Keratinocyte (primary cell): ENCODE measurements at regions not wholly inside any gene's neighbourhood (a gene's known extent, or its start where the extent isn't known, plus 50 kb on each side); places are given as distances from the start of the nearest gene placed in this dataset.
A peak's percentile ranks its signal among the peaks of the same experiment; 100 is the strongest.

Experiments
- DNase-seq: peaks from one replicate; pipeline ENCODE4 v3.0.0-alpha.2; 2011; ENCODE audit warnings: low read depth, missing footprints, low spot score
- FAIRE-seq: peaks from 2 replicates; lab custom pipeline; 2011; peaks lifted over from hg19 to GRCh38; lab: Jason Lieb, UNC
- H2AFZ ChIP-seq: 2 replicates; pipeline ENCODE4 v1.6.0; 2012; ENCODE audit warnings: low read length, control low read depth, inconsistent platforms; ENCODE audit not compliant: control insufficient read depth
- H3K27ac ChIP-seq: 2 replicates; pipeline ENCODE4 v1.5.1; 2011; ENCODE audit warnings: low read length; ENCODE audit not compliant: control insufficient read depth, insufficient read depth
- H3K27me3 ChIP-seq: 3 replicates; pipeline ENCODE4 v1.6.0; 2011; ENCODE audit warnings: low read length; ENCODE audit not compliant: control insufficient read depth, insufficient read depth; ENCODE audit errors: extremely low read depth
- H3K36me3 ChIP-seq, 2 experiments: 2 replicates in 1 of 2; 3 replicates in 1 of 2; pipeline ENCODE4 v1.5.1; 2011; ENCODE audit warnings: low read length in 2 of 2, mild to moderate bottlenecking in 1 of 2; ENCODE audit not compliant: control insufficient read depth in 2 of 2, insufficient read depth in 2 of 2; ENCODE audit errors: extremely low read depth in 1 of 2
- H3K4me1 ChIP-seq: 3 replicates; pipeline ENCODE4 v1.5.1; 2011; ENCODE audit warnings: low read length; ENCODE audit not compliant: control insufficient read depth, insufficient read depth; ENCODE audit errors: extremely low read depth
- H3K4me2 ChIP-seq: 3 replicates; pipeline ENCODE4 v1.6.0; 2011; ENCODE audit warnings: low read depth, low read length; ENCODE audit not compliant: control insufficient read depth, insufficient read depth; ENCODE audit errors: extremely low read depth
- H3K4me3 ChIP-seq, 3 experiments: fragments of 200-600 bp in 1 of 3; sonication (generic) in 1 of 3; 2 replicates in 2 of 3; 3 replicates in 1 of 3; pipeline ENCODE4 v1.5.1; 2011 to 2016; ENCODE audit warnings: low read length in 3 of 3, mild to moderate bottlenecking in 3 of 3, control low read depth in 2 of 3, inconsistent platforms in 1 of 3, low read depth in 1 of 3, mixed read lengths in 1 of 3, mixed run types in 1 of 3, moderate library complexity in 1 of 3; ENCODE audit not compliant: control insufficient read depth in 2 of 3, insufficient read depth in 2 of 3; ENCODE audit errors: extremely low read depth in 1 of 3
- H3K79me2 ChIP-seq: 2 replicates; pipeline ENCODE4 v1.6.0; 2012; ENCODE audit warnings: low read length; ENCODE audit not compliant: control insufficient read depth, insufficient read depth
- H3K9ac ChIP-seq: 3 replicates; pipeline ENCODE4 v1.6.0; 2011; ENCODE audit warnings: low read length; ENCODE audit not compliant: control insufficient read depth, insufficient read depth; ENCODE audit errors: extremely low read depth
- H3K9me1 ChIP-seq: 3 replicates; pipeline ENCODE4 v1.6.0; 2011; ENCODE audit warnings: low read length; ENCODE audit not compliant: control insufficient read depth, insufficient read depth; ENCODE audit errors: extremely low read depth
- H3K9me3 ChIP-seq: 2 replicates; pipeline ENCODE4 v1.5.1; 2012; ENCODE audit warnings: low read depth, low read length; ENCODE audit not compliant: control insufficient read depth
- H4K20me1 ChIP-seq: 3 replicates; pipeline ENCODE4 v1.6.0; 2011; ENCODE audit warnings: low read length; ENCODE audit not compliant: control insufficient read depth, insufficient read depth; ENCODE audit errors: extremely low read depth
- EZH2 ChIP-seq: IDR thresholded peaks from one replicate; pipeline ENCODE4 v1.6.1; 2012; ENCODE audit warnings: inconsistent platforms, mild to moderate bottlenecking, low read length, moderate library complexity
- dilution Hi-C: fragments of 300-500 bp; cut with MboI; formaldehyde crosslinking; loops from one replicate; pipeline ENCODE4 v1.7.0; 2020; ENCODE audit warnings: low sequenced_read_pairs; ENCODE audit not compliant: extremely low pct_ligation_motif_present
- TF ChIP-seq, protein P1 (sequence below), 3 experiments: IDR thresholded peaks in 1 of 3; conservative IDR thresholded peaks in 1 of 3; optimal IDR thresholded peaks in 1 of 3; 2 replicates in 2 of 3; 3 replicates in 1 of 3; pipeline versions ENCODE3 to v1.5.1; 2011; ENCODE audit warnings: low read length in 3 of 3, mild to moderate bottlenecking in 3 of 3, moderate library complexity in 2 of 3, control low read depth in 1 of 3, inconsistent platforms in 1 of 3; ENCODE audit not compliant: insufficient read depth in 2 of 3; ENCODE audit errors: extremely low read depth in 1 of 3

DNA sequence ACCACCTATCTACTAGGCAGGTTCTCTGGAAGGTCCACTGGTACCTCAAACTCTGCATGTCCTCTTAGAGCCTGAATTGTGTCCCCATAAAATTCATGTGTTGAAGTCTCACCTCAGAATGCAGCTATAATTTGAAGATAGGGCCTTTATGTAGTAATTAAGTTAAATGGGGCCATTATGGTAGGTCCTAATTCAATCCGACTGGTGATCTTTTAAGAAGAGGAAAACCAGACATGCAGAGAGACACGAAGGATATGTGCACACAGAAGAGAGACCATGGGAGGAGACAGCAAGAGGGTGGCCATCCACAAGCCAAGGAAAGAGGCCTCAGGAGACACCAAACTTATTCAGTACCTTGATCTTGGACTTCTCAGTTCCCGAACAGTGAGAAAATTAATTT is 345.4 kb downstream of the ENC1 start:
- H3K9me3 ChIP-seq, result no peaks in the 10 kb centered on the region
- DNase-seq, result no peak
- H4K20me1 ChIP-seq, result no peaks in the 10 kb centered on the region
- dilution Hi-C loops, result no loop called here
- no peaks in the 10 kb centered on the region for H3K27me3 ChIP-seq
- no peak overlapping the region for H3K4me2 ChIP-seq
- TF ChIP-seq, protein P1, sequence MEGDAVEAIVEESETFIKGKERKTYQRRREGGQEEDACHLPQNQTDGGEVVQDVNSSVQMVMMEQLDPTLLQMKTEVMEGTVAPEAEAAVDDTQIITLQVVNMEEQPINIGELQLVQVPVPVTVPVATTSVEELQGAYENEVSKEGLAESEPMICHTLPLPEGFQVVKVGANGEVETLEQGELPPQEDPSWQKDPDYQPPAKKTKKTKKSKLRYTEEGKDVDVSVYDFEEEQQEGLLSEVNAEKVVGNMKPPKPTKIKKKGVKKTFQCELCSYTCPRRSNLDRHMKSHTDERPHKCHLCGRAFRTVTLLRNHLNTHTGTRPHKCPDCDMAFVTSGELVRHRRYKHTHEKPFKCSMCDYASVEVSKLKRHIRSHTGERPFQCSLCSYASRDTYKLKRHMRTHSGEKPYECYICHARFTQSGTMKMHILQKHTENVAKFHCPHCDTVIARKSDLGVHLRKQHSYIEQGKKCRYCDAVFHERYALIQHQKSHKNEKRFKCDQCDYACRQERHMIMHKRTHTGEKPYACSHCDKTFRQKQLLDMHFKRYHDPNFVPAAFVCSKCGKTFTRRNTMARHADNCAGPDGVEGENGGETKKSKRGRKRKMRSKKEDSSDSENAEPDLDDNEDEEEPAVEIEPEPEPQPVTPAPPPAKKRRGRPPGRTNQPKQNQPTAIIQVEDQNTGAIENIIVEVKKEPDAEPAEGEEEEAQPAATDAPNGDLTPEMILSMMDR (optimal IDR thresholded peaks at IDR 0.05 in 1 of 3, IDR thresholded peaks at IDR 0.05 in 1 of 3, conservative IDR thresholded peaks at IDR 0.05 in 1 of 3; ENCODE audit: extremely low read depth in 1 of 3, insufficient read depth in 2 of 3, low read length in 3 of 3), result no peak
- no peak for TF ChIP-seq EZH2
- no peak overlapping the region for H3K4me3 ChIP-seq
- peaks cover 16% of the 10 kb centered on the region for H3K4me1 ChIP-seq
- H3K79me2 ChIP-seq, result no peaks in the 10 kb centered on the region
- H3K9me1 ChIP-seq, result no peaks in the 10 kb centered on the region
- no peak for FAIRE-seq
- no peak overlapping the region for H3K27ac ChIP-seq
- H3K9ac ChIP-seq, result no peak overlapping the region
- H3K36me3 ChIP-seq, result no peaks in the 10 kb centered on the region
- no peak overlapping the region for H2AFZ ChIP-seq

DNA sequence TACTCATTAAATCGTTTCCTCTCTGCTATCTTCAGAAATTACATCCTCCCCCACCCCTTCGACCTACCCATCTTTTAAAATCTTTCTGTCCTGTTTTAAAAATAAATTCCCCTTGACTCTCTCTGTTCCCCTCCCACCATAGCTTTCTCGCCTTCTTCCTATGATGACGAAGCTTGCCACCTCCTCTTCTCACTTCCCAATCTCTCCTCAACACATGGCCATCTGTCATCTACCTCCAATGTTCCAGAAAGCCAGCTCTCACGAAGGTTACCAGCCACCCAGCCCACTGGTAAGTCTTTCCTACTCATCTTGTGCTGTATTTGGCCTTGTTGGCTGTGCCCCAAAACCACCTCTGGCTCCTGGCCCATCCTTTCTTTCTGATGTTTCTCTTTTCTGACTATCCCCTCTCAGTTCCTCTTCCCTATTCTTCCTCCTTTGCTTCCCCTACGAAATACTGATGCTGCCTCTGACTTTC is 346.3 kb downstream of the ENC1 start:
- Histone ChIP-seq H3K4me3 (no peak overlapping the region), H3K4me2 (no peak overlapping the region), H3K9me1 (no peaks in the 10 kb centered on the region), H3K79me2 (no peaks in the 10 kb centered on the region), H3K27ac (no peak overlapping the region), H4K20me1 (no peaks in the 10 kb centered on the region), H3K9me3 (no peaks in the 10 kb centered on the region), H2AFZ (no peak overlapping the region), H3K36me3 (no peaks in the 10 kb centered on the region), H3K4me1 (peaks cover 22% of the 10 kb centered on the region), H3K9ac (no peak overlapping the region), H3K27me3 (no peaks in the 10 kb centered on the region)
- FAIRE-seq (peak; percentile 26), DNase-seq (no peak)
- dilution Hi-C loops, result no loop called here
- TF ChIP-seq, protein P1 (optimal IDR thresholded peaks at IDR 0.05 in 1 of 3, IDR thresholded peaks at IDR 0.05 in 1 of 3, conservative IDR thresholded peaks at IDR 0.05 in 1 of 3; ENCODE audit: extremely low read depth in 1 of 3, insufficient read depth in 2 of 3, low read length in 3 of 3), result no peak
- no peak for TF ChIP-seq EZH2
